K562 (cell line): ENCODE measurements at regions not wholly inside any gene's neighbourhood (a gene's known extent, or its start where the extent isn't known, plus 50 kb on each side); places are given as distances from the start of the nearest gene placed in this dataset.

Experiments used
- HBP1 ChIP-seq: fragments of 450-650 bp; formaldehyde crosslinking; IDR thresholded peaks from 2 replicates; pipeline ENCODE4 v1.4.0; 2022; ENCODE audit warnings: missing genetic modification characterization
- HNRNPL ChIP-seq: fragments of 200-400 bp; formaldehyde crosslinking; IDR thresholded peaks from 2 replicates; pipeline ENCODE4 v1.6.1; 2017; ENCODE audit warnings: low read depth, mild to moderate bottlenecking, low read length
- RAD21 ChIP-seq, 2 experiments: fragments of 250-450 bp in 1 of 2; fragments of 450-650 bp in 1 of 2; sonication (Bioruptor Pico) in 1 of 2; formaldehyde crosslinking in 1 of 2; IDR thresholded peaks in 1 of 2; conservative IDR thresholded peaks in 1 of 2; 2 replicates each; pipeline versions ENCODE4 v1.4.0 to v1.8.0; 2020 to 2022; ENCODE audit warnings: mild to moderate bottlenecking in 2 of 2, moderate library complexity in 1 of 2

- no peak for TF ChIP-seq RAD21 (CRISPR knock-in tag; conservative IDR thresholded peaks at IDR 0.05 in 1 of 2, IDR thresholded peaks at IDR 0.05 in 1 of 2)
- no peak for TF ChIP-seq HBP1 (CRISPR knock-in tag)
- TF ChIP-seq HNRNPL = no peak
Observed at GRCh38 chr2:11030036-11030435, 118.3 kb downstream of the KCNF1 start.
